Sigmoid colon (tissue), 6 donors: ENCODE measurements at regions not wholly inside any gene's neighbourhood (a gene's known extent, or its start where the extent isn't known, plus 50 kb on each side); places are given as distances from the start of the nearest gene placed in this dataset.
A peak's percentile ranks its signal among the peaks of the same experiment; 100 is the strongest.

Source experiments
- DNase-seq: peaks from one replicate; pipeline ENCODE4 v3.0.0-alpha.2; 2019
- H3K27ac ChIP-seq, 4 donors: fragments of 200-600 bp; sonication (generic); one replicate each; pipeline ENCODE4 v1.5.1; 2016 to 2019; ENCODE audit warnings: mild to moderate bottlenecking in 1 of 4
- H3K27me3 ChIP-seq, 3 donors: fragments of 200-600 bp; sonication (generic); one replicate each; pipeline ENCODE4 v1.5.1; 2019; ENCODE audit warnings: mild to moderate bottlenecking in 1 of 3
- H3K36me3 ChIP-seq, 4 donors: fragments of 200-600 bp; sonication (generic); one replicate each; pipeline ENCODE4 v1.5.1; 2016 to 2019
- H3K4me1 ChIP-seq, 4 donors: fragments of 200-600 bp; sonication (generic); one replicate each; pipeline ENCODE4 v1.5.1; 2017 to 2019
- H3K4me3 ChIP-seq, 4 donors: fragments of 200-600 bp; sonication (generic); one replicate each; pipeline ENCODE4 v1.5.1; 2017 to 2019; ENCODE audit warnings: mild to moderate bottlenecking in 2 of 4, moderate library complexity in 1 of 4
- H3K9me3 ChIP-seq, 4 donors: fragments of 200-600 bp in 3 of 4; sonication (generic) in 3 of 4; one replicate each; pipeline versions ENCODE4 v1.5.1 to v1.6.1; 2013 to 2019
- EP300 ChIP-seq, 4 donors: sonication (generic); formaldehyde crosslinking; IDR thresholded peaks; one replicate each; pipeline ENCODE4 v1.6.1; 2017; ENCODE audit warnings: antibody characterized with exemption in 4 of 4
- POLR2A ChIP-seq, 2 donors: fragments of 450-650 bp; IDR thresholded peaks; one replicate each; pipeline ENCODE4 v1.6.1; 2016; ENCODE audit warnings: antibody characterized with exemption in 2 of 2, mild to moderate bottlenecking in 2 of 2, moderate library complexity in 2 of 2
- POLR2AphosphoS5 ChIP-seq, 4 donors: sonication (generic); formaldehyde crosslinking; IDR thresholded peaks; one replicate each; pipeline ENCODE4 v1.6.1; 2017; ENCODE audit warnings: antibody characterized with exemption in 4 of 4
- WGBS, 2 donors: extraction: QIAGEN DNeasy Blood & Tissue Kit; methylation state at CpG; one replicate each; pipeline ENCODE4 v1.1.7; 2013; 5-methylcytosine and 5-hydroxymethylcytosine counted together
- intact Hi-C: fragments of 100-400 bp; cut with DNase I; formaldehyde crosslinking; loops from one replicate; pipeline ENCODE4 v1.15.1; 2023
- TF ChIP-seq, protein P1 (sequence below), 4 experiments: fragments of 450-650 bp in 3 of 4; fragments of 200-600 bp in 1 of 4; IDR thresholded peaks; one replicate each; pipeline ENCODE4 v1.5.1; 2016 to 2019; ENCODE audit warnings: antibody characterized with exemption in 4 of 4, mild to moderate bottlenecking in 3 of 4, moderate library complexity in 2 of 4
- donor health status: healthy with polysubstance abuse.
- donor health status: healthy.

GRCh38 chr10:14456218-14456869, 125.6 kb upstream of the FRMD4A start:
- Histone ChIP-seq H3K4me3 (no peak overlapping the region), H3K27me3 (no peaks in the 10 kb centered on the region), H3K9me3 (no peaks in the 10 kb centered on the region), H3K4me1 (no peaks in the 10 kb centered on the region), H3K27ac (no peak overlapping the region), H3K36me3 (no peaks in the 10 kb centered on the region)
- no peak for DNase-seq
- intact Hi-C loops = no loop called here
- TF ChIP-seq POLR2AphosphoS5 (IDR thresholded peaks at IDR 0.05) = no peak
- no peak for TF ChIP-seq POLR2A (IDR thresholded peaks at IDR 0.05)
- TF ChIP-seq, protein P1, sequence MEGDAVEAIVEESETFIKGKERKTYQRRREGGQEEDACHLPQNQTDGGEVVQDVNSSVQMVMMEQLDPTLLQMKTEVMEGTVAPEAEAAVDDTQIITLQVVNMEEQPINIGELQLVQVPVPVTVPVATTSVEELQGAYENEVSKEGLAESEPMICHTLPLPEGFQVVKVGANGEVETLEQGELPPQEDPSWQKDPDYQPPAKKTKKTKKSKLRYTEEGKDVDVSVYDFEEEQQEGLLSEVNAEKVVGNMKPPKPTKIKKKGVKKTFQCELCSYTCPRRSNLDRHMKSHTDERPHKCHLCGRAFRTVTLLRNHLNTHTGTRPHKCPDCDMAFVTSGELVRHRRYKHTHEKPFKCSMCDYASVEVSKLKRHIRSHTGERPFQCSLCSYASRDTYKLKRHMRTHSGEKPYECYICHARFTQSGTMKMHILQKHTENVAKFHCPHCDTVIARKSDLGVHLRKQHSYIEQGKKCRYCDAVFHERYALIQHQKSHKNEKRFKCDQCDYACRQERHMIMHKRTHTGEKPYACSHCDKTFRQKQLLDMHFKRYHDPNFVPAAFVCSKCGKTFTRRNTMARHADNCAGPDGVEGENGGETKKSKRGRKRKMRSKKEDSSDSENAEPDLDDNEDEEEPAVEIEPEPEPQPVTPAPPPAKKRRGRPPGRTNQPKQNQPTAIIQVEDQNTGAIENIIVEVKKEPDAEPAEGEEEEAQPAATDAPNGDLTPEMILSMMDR (IDR thresholded peaks at IDR 0.05) = no peak
- no peak for TF ChIP-seq EP300 (IDR thresholded peaks at IDR 0.05)
- WGBS, 2 donors = 81 to 88% methylated on average over 6 of the region's 6 CpGs

- Histone ChIP-seq H3K27ac (no peak overlapping the region), H3K4me1 (peaks cover 0 to 11% (median 8%) of the 10 kb centered on the region in 4 donors), H3K36me3 (no peaks in the 10 kb centered on the region), H3K9me3 (no peaks in the 10 kb centered on the region), H3K4me3 (no peak overlapping the region), H3K27me3 (no peaks in the 10 kb centered on the region)
- no peak for DNase-seq
- intact Hi-C loops = no loop called here
- TF ChIP-seq POLR2AphosphoS5 (IDR thresholded peaks at IDR 0.05) (no peak), EP300 (IDR thresholded peaks at IDR 0.05) (no peak)
- WGBS, 2 donors = 92 to 94% methylated on average over 10 of the region's 10 CpGs
These were observed 123.9 kb upstream of the FRMD4A start for GRCh38 chr10:14454629-14455028.

DNA sequence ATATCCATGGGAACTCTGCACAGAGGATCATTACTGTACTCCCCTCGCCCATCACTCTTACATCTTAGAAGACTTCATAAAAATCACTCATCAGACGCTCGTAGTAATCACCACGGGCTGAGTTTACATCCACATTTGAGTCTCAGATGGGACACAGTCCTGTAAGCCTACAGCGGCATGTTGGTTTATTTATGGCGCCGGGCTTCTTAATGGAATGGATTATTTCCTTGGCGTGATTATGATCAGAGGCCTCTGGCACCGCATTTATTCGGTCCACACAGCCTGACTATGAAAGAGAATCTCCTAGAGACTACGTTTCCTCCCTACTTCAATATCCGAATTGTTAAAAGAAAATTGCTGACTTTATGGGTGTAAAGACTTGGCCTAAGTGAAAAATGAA, 123.5 kb upstream of the FRMD4A start:
- H3K4me1 ChIP-seq = peaks cover 0 to 15% (median 10%) of the 10 kb centered on the region in 4 donors
- no peak overlapping the region for H3K27ac ChIP-seq
- WGBS, 2 donors = 91 to 92% methylated on average over 12 of the region's 12 CpGs
- DNase-seq = no peak
- H3K27me3 ChIP-seq = no peaks in the 10 kb centered on the region
- no peak for TF ChIP-seq POLR2A (IDR thresholded peaks at IDR 0.05)
- no peak overlapping the region for H3K4me3 ChIP-seq
- intact Hi-C loops = no loop called here
- H3K36me3 ChIP-seq = no peaks in the 10 kb centered on the region
- H3K9me3 ChIP-seq = no peaks in the 10 kb centered on the region

DNA sequence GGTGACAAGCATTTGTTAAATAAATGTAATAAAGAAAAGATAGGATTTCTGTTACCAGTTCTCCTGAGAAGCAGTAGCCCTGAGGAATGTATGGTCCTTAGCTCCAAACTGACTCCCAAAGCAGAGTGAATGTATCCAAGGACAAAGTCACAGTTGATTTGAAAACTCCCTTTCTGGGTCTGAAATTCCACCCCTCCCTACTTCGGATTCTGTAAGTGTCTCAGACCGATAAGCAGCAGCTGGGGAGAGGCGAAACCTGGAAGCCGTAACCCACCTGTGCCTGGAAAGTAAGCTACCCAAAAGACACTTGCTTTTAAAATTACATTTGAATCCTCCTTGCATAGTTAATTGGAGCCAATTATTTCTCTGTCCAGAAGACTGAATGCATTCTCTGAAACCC, 122.9 kb upstream of the FRMD4A start:
- H3K4me1 ChIP-seq = peaks cover 0 to 21% (median 11%) of the 10 kb centered on the region in 4 donors
- no peak for DNase-seq
- 84 to 88% methylated on average over 4 of the region's 4 CpGs for WGBS, 2 donors
- intact Hi-C loops = no loop called here
- H3K27ac ChIP-seq = no peak overlapping the region
- no peaks in the 10 kb centered on the region for H3K27me3 ChIP-seq
- H3K4me3 ChIP-seq = no peak overlapping the region
- TF ChIP-seq POLR2A (IDR thresholded peaks at IDR 0.05) (no peak), EP300 (IDR thresholded peaks at IDR 0.05) (no peak), POLR2AphosphoS5 (IDR thresholded peaks at IDR 0.05) (no peak)
- TF ChIP-seq, protein P1 (IDR thresholded peaks at IDR 0.05) = no peak
- H3K9me3 ChIP-seq = no peaks in the 10 kb centered on the region
- no peaks in the 10 kb centered on the region for H3K36me3 ChIP-seq

DNA sequence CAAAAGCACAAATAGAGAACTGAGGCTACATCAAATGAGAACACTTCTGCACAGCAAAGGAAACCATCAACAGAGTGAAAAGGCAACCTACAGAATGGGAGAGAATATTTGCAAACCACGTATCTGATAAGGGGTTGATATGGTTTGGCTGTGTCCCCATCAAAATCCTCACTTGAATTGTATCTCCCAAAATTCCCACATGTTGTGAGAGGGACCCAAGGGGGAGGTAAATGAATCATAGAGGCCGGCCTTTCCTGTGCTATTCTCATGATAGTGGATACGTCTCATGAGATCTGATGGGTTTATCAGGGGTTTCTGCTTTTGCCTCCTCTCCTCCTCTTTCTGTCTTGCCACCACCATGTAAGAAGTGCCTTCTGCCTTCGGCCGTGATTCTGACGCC, 120.6 kb upstream of the FRMD4A start:
- H3K4me3 ChIP-seq = no peak overlapping the region
- H3K27me3 ChIP-seq = no peaks in the 10 kb centered on the region
- TF ChIP-seq, protein P1 (IDR thresholded peaks at IDR 0.05) = no peak
- TF ChIP-seq POLR2AphosphoS5 (IDR thresholded peaks at IDR 0.05) = no peak
- TF ChIP-seq POLR2A (IDR thresholded peaks at IDR 0.05) = no peak
- TF ChIP-seq EP300 (IDR thresholded peaks at IDR 0.05) = no peak
- H3K4me1 ChIP-seq = peaks cover 0 to 26% (median 15%) of the 10 kb centered on the region in 4 donors
- no peak for DNase-seq
- no peaks in the 10 kb centered on the region for H3K9me3 ChIP-seq
- intact Hi-C loops = no loop called here
- H3K27ac ChIP-seq = no peak overlapping the region
- no peaks in the 10 kb centered on the region for H3K36me3 ChIP-seq
- WGBS, 2 donors = 88 to 91% methylated on average over 6 of the region's 6 CpGs

GRCh38 chr10:14450041-14450491, 119.3 kb upstream of the FRMD4A start:
- DNase-seq = no peak
- no peaks in the 10 kb centered on the region for H3K36me3 ChIP-seq
- peaks cover 0 to 26% (median 15%) of the 10 kb centered on the region in 4 donors for H3K4me1 ChIP-seq
- no peak overlapping the region for H3K4me3 ChIP-seq
- H3K27me3 ChIP-seq = no peaks in the 10 kb centered on the region
- WGBS, 2 donors = 88 to 91% methylated on average over 3 of the region's 3 CpGs
- no peaks in the 10 kb centered on the region for H3K9me3 ChIP-seq
- intact Hi-C loops = no loop called here
- peak overlapping the region; percentile 24 to 68 (median 52) for H3K27ac ChIP-seq
- no peak for TF ChIP-seq POLR2AphosphoS5 (IDR thresholded peaks at IDR 0.05)
- TF ChIP-seq, protein P1 (IDR thresholded peaks at IDR 0.05) = no peak
- TF ChIP-seq POLR2A (IDR thresholded peaks at IDR 0.05) = no peak
- TF ChIP-seq EP300 (IDR thresholded peaks at IDR 0.05) = no peak
